Astrocyte (in vitro differentiated cells and primary cell): ENCODE measurements at regions not wholly inside any gene's neighbourhood (a gene's known extent, or its start where the extent isn't known, plus 50 kb on each side); places are given as distances from the start of the nearest gene placed in this dataset.

Source experiments
- DNase-seq: peaks from one replicate; pipeline ENCODE4 v3.0.0-alpha.2; 2010; ENCODE audit warnings: low read depth
- FAIRE-seq: peaks from 2 replicates; lab custom pipeline; 2011; peaks lifted over from hg19 to GRCh38; lab: Jason Lieb, UNC
- H2AFZ ChIP-seq: 2 replicates; pipeline ENCODE4 v1.6.0; 2012; ENCODE audit warnings: low read depth, low read length, inconsistent platforms
- H3K27ac ChIP-seq: 2 replicates; pipeline ENCODE4 v1.5.1; 2011; ENCODE audit warnings: low read depth, low read length, inconsistent platforms
- H3K27me3 ChIP-seq: 2 replicates; pipeline ENCODE4 v1.6.0; 2011; ENCODE audit warnings: low read length, inconsistent platforms; ENCODE audit not compliant: insufficient read depth
- H3K36me3 ChIP-seq: 2 replicates; pipeline ENCODE4 v1.5.1; 2011; ENCODE audit warnings: low read length, inconsistent platforms; ENCODE audit not compliant: insufficient read depth
- H3K4me1 ChIP-seq: 2 replicates; pipeline ENCODE4 v1.5.1; 2011; ENCODE audit warnings: low read length, inconsistent platforms; ENCODE audit not compliant: insufficient read depth
- H3K4me2 ChIP-seq: 2 replicates; pipeline ENCODE4 v1.6.0; 2012; ENCODE audit warnings: low read length, inconsistent platforms
- H3K4me3 ChIP-seq: 2 replicates; pipeline ENCODE4 v1.5.1; 2011; ENCODE audit warnings: low read depth, mild to moderate bottlenecking, low read length, inconsistent platforms; ENCODE audit not compliant: insufficient read depth
- H3K79me2 ChIP-seq: 2 replicates; pipeline ENCODE4 v1.6.0; 2012; ENCODE audit warnings: mild to moderate bottlenecking, low read length, inconsistent platforms; ENCODE audit not compliant: insufficient read depth
- H3K9ac ChIP-seq: 2 replicates; pipeline ENCODE4 v1.6.0; 2012; ENCODE audit warnings: mild to moderate bottlenecking, low read length, inconsistent platforms
- H3K9me3 ChIP-seq: 2 replicates; pipeline ENCODE4 v1.5.1; 2012; ENCODE audit warnings: low read depth, mild to moderate bottlenecking, low read length, inconsistent platforms; ENCODE audit not compliant: insufficient read depth
- H4K20me1 ChIP-seq: 2 replicates; pipeline ENCODE4 v1.6.0; 2012; ENCODE audit warnings: low read length, inconsistent platforms; ENCODE audit not compliant: insufficient read depth
- H3K27ac Mint-ChIP-seq: one replicate; pipeline ENCODE4 v1.8.0; 2021; ENCODE audit warnings: mild to moderate bottlenecking, mixed read lengths; ENCODE audit not compliant: unreplicated experiment
- H3K27me3 Mint-ChIP-seq: one replicate; pipeline ENCODE4 v1.8.0; 2021; ENCODE audit warnings: low read depth, mixed read lengths; ENCODE audit not compliant: unreplicated experiment
- H3K36me3 Mint-ChIP-seq: one replicate; pipeline ENCODE4 v1.8.0; 2021; ENCODE audit warnings: low read depth, mixed read lengths; ENCODE audit not compliant: unreplicated experiment
- H3K4me1 Mint-ChIP-seq: one replicate; pipeline ENCODE4 v1.8.0; 2021; ENCODE audit warnings: low read depth, mixed read lengths; ENCODE audit not compliant: unreplicated experiment
- H3K4me3 Mint-ChIP-seq: one replicate; pipeline ENCODE4 v1.8.0; 2021; ENCODE audit warnings: mild to moderate bottlenecking, moderate library complexity, mixed read lengths; ENCODE audit not compliant: unreplicated experiment
- H3K9me3 Mint-ChIP-seq: one replicate; pipeline ENCODE4 v1.8.0; 2021; ENCODE audit warnings: mild to moderate bottlenecking, mixed read lengths; ENCODE audit not compliant: unreplicated experiment
- CTCF ChIP-seq: IDR thresholded peaks from 2 replicates; pipeline ENCODE4 v1.5.1; 2011; ENCODE audit warnings: low read depth, mild to moderate bottlenecking, inconsistent platforms, low read length, moderate library complexity; ENCODE audit not compliant: insufficient read depth
- EZH2 ChIP-seq: IDR thresholded peaks from 2 replicates; pipeline ENCODE4 v1.6.1; 2012; ENCODE audit warnings: mild to moderate bottlenecking, low read length, inconsistent platforms; ENCODE audit not compliant: insufficient read depth

- Mint-ChIP-seq H3K36me3 (no peaks in the 10 kb centered on the region), H3K4me1 (peaks cover 15% of the 10 kb centered on the region), H3K27me3 (peaks cover 12% of the 10 kb centered on the region), H3K27ac (no peak overlapping the region), H3K9me3 (peaks cover 5% of the 10 kb centered on the region), H3K4me3 (no peak overlapping the region)
- Histone ChIP-seq H3K27ac (no peak overlapping the region), H3K27me3 (peaks cover 4% of the 10 kb centered on the region), H3K36me3 (no peaks in the 10 kb centered on the region), H3K4me2 (no peak overlapping the region), H4K20me1 (no peaks in the 10 kb centered on the region), H3K9ac (no peak overlapping the region), H3K9me3 (no peaks in the 10 kb centered on the region), H3K4me3 (no peak overlapping the region), H2AFZ (no peak overlapping the region), H3K4me1 (peaks cover 5% of the 10 kb centered on the region), H3K79me2 (no peaks in the 10 kb centered on the region)
- no peak for DNase-seq
- TF ChIP-seq EZH2 (no peak), CTCF (no peak)
- no peak for FAIRE-seq
Measured at GRCh38 chr6:44545224-44545623, 157.7 kb downstream of the CDC5L start.

GRCh38 chr6:44548319-44548718 is 160.8 kb downstream of the CDC5L start:
- peaks cover 4% of the 10 kb centered on the region for H3K9me3 Mint-ChIP-seq
- Histone ChIP-seq H3K79me2 (no peaks in the 10 kb centered on the region), H3K4me3 (no peak overlapping the region), H2AFZ (no peak overlapping the region), H4K20me1 (no peaks in the 10 kb centered on the region), H3K4me1 (no peaks in the 10 kb centered on the region), H3K9ac (no peak overlapping the region), H3K9me3 (no peaks in the 10 kb centered on the region), H3K27me3 (peaks cover 21% of the 10 kb centered on the region), H3K4me2 (no peak overlapping the region), H3K36me3 (no peaks in the 10 kb centered on the region), H3K27ac (no peak overlapping the region)
- no peak overlapping the region for H3K4me3 Mint-ChIP-seq
- H3K4me1 Mint-ChIP-seq: no peaks in the 10 kb centered on the region
- TF ChIP-seq EZH2: no peak
- TF ChIP-seq CTCF: no peak
- no peaks in the 10 kb centered on the region for H3K36me3 Mint-ChIP-seq
- DNase-seq (no peak), FAIRE-seq (no peak)
- no peak overlapping the region for H3K27ac Mint-ChIP-seq
- H3K27me3 Mint-ChIP-seq: peaks cover 22% of the 10 kb centered on the region

GRCh38 chr6:44549516-44549915 is 162.0 kb downstream of the CDC5L start:
- H3K27ac ChIP-seq: no peak overlapping the region
- peaks cover 26% of the 10 kb centered on the region for H3K27me3 Mint-ChIP-seq
- no peak overlapping the region for H3K4me2 ChIP-seq
- H3K4me1 Mint-ChIP-seq: no peaks in the 10 kb centered on the region
- no peaks in the 10 kb centered on the region for H3K36me3 Mint-ChIP-seq
- FAIRE-seq: no peak
- peaks cover 21% of the 10 kb centered on the region for H3K27me3 ChIP-seq
- no peak overlapping the region for H3K4me3 ChIP-seq
- H3K4me3 Mint-ChIP-seq: no peak overlapping the region
- no peak overlapping the region for H3K9ac ChIP-seq
- no peak overlapping the region for H3K27ac Mint-ChIP-seq
- no peaks in the 10 kb centered on the region for H3K4me1 ChIP-seq
- no peak overlapping the region for H2AFZ ChIP-seq
- no peaks in the 10 kb centered on the region for H4K20me1 ChIP-seq
- H3K36me3 ChIP-seq: no peaks in the 10 kb centered on the region
- H3K9me3 Mint-ChIP-seq: peaks cover 4% of the 10 kb centered on the region
- no peak for DNase-seq
- H3K9me3 ChIP-seq: no peaks in the 10 kb centered on the region
- no peaks in the 10 kb centered on the region for H3K79me2 ChIP-seq
- no peak for TF ChIP-seq EZH2
